HG02763 (cell line): ENCODE measurements at regions not wholly inside any gene's neighbourhood (a gene's known extent, or its start where the extent isn't known, plus 50 kb on each side); places are given as distances from the start of the nearest gene placed in this dataset.

ENCODE experiments used
- ATAC-seq: cut with Tn5 transposase; IDR thresholded peaks from one replicate; pipeline ENCODE4 v1.9.1; 2021; ENCODE audit warnings: mild to moderate bottlenecking, moderate library complexity; ENCODE audit not compliant: unreplicated experiment

DNA sequence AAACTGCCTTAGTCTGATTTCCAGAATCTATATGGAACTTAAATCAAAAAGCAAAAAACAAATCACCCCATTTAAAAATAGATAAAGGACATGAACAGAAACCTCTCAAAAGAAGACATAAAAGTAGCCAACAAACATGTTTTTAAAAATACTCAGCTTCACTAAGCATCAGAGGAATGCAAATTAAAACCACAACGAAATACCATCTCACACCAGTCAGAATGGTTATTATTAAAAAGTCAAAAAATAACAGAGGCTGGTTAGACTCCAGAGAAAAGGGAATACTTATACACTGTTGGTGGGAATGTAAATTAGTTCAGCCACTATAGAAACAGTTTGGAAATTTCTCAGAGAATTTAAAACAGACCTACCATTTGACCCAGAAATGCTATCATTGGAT is 367.9 kb downstream of the ZIC4 start:
- no peak for ATAC-seq

GRCh38 chr3:147034359-147034758 is 372.0 kb downstream of the ZIC4 start:
- no peak for ATAC-seq

- ATAC-seq = no peak
Observed at GRCh38 chr3:147030274-147030673, 376.1 kb downstream of the ZIC4 start.

GRCh38 chr3:147015334-147015733 is 391.0 kb downstream of the ZIC4 start:
- no peak for ATAC-seq

DNA sequence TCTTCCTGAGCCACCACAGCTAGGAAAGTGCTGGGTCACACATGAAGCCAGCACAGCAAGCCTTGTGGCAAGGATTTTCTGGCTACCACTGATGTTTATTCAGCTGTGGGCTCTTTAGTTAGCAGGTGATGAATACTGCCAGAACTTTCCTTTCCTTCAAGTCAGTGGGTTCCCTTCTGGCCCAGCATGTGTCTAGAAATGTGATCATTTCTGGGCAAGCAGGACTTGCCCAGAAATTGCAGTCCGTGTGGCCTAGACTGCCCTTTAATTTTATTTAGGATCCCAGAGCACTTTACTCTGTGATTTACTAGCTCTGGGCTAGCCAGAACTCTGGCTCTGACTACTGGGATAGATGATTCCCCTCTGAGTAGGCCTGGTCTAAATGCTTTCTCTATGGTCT is 397.5 kb downstream of the ZIC4 start:
- ATAC-seq = no peak

DNA sequence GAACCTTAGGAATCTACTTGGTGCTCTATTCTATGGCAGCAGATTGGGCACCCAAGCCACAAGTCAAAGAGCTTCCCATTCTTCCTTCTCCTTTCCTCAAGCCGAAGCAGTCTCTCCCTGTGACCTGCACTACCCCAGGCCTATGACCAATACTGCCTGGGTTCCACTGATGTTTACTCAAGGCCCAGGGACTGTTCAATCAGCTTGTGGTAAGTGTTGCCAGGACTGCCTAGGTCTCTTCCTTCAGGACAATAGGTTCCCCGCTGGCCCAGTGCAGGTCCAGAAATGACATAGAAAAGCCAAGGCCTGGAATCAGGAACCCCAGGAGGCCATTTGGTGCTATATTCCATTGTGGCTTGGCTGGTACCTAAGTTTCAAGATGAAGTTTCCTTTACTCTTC is 397.9 kb downstream of the ZIC4 start:
- ATAC-seq = no peak

- no peak for ATAC-seq
Observed at GRCh38 chr3:147007736-147008245, 398.6 kb downstream of the ZIC4 start.

GRCh38 chr3:147002721-147003120 is 397.6 kb upstream of the PLSCR5 start:
- no peak for ATAC-seq

GRCh38 chr3:147000274-147000673 is 395.1 kb upstream of the PLSCR5 start:
- ATAC-seq = no peak

- ATAC-seq = no peak
Observed at GRCh38 chr3:146991907-146992306, 386.8 kb upstream of the PLSCR5 start.

DNA sequence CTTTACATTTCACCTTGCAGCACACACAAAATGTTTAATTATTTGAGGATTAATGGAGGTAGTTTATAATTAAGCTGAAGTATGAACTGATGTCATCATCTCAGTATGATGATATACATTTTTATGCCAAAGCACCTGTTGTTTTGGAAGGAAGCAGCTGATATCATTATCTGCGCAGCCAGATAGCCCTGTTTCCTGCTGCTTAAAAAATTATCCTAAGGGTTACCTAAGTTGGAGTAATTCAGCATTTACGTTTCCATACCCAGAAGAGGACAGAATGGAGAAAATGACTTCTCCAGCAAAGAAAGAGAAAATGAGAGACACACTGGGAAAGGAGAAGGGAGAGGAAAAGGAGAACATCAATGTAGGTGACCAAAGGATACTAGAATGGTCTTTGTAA is 370.3 kb upstream of the PLSCR5 start:
- ATAC-seq = no peak

- no peak for ATAC-seq
Observed at GRCh38 chr3:146975032-146975431, 369.9 kb upstream of the PLSCR5 start.

- ATAC-seq = no peak
Observed at GRCh38 chr3:146974001-146974400, 368.9 kb upstream of the PLSCR5 start.

DNA sequence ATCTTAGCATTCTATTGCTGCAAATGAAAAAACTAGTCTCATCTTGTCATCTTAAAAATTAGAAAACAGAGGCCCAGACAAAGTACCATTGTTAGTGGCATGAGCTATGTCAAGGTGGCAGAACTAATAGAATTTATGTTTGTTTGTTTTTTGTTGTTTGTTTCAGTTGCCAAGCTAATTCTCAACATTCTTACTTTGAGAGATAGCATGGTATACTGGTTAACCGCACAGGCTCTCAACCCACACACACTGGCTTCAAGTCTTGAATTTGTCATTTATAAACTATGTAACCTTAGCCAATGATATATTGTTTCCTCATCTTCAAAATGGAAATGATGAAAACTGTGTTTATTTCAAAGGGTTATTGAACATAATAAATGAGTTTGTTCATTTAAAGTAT is 367.6 kb upstream of the PLSCR5 start:
- ATAC-seq = no peak

- no peak for ATAC-seq
Observed at GRCh38 chr3:146970236-146970635, 365.1 kb upstream of the PLSCR5 start.

- no peak for ATAC-seq
Observed at GRCh38 chr3:146969356-146969755, 364.2 kb upstream of the PLSCR5 start.

DNA sequence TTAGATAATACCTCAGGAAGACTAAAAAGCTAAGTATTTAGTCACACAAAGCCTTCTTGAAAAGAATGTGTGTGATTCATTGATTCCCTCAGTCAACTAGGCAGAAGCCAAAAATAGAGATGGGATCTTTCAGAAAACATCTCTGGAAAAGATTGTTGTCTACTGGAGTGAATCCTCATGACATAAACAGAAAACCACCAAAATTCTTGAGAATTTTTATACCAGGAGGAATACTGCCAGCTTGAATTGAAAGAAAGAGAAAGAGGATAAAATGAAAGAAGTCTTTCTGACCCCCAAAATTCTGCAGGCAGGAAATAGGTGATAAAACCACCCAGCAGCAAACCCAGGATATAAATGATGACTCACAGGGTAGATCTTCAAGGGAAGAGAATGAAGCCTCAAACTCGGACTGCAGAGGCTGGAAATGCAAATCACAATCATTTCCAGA is 363.1 kb upstream of the PLSCR5 start:
- no peak for ATAC-seq

DNA sequence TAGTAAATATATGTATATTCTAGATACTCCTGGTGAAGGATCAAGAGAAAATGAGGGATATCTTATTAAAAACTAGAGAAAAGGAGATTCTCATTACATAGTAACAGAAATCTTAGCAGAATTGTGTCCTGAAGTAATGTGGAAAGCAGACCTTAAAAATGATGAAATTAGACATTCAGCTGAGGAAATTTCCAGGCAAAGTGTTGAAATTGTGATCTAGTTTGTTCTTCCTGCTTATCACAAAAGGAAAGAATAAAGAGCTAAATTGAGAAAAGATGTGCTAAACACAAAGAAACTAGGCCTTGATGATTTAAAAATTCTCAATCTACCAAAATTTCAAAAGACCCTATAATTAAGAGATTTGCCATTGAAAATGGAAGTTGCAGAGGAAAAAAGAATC is 362.6 kb upstream of the PLSCR5 start:
- no peak for ATAC-seq

- no peak for ATAC-seq
Observed at GRCh38 chr3:146966124-146966523, 361.0 kb upstream of the PLSCR5 start.

DNA sequence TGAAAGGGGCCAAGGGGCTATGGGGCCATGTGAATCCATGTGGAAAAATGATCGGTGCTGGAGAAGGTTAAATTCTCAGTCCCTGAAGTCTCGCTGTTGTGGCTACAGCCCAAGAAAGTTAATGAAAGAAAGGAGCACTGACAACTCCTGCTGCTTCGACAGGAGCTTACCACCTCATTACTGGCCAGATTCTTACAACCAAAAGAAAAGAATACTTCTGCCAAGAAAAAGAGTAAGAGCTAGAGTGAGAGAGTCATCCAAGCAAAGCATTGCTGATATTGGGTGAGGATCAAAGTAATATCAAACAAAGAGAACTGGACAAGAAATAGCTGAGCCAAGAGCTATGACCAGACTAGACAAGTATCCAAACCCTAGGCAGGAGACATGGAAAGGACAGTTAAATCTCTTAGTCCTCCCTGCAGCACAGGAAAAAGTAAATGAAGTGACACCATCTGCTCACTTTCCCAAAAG is 348.4 kb upstream of the PLSCR5 start:
- ATAC-seq = no peak

DNA sequence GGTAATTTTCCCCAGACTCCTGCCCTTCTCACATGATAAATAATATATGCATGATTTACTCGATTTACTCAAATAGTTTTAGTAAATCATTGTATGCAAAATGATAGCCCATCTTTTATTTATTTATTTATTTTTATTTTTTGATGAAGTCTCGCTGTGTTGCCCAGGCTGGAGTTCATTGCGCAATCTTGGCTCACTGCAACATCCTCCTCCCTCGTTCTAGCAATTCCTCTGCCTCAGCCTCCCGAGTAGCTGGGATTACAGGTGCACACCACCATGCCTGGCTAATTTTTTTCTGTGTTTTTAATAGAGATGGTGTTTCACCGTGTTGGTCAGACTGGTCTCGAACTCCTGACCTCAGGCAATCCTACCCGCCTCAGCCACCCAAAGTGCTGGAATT is 343.8 kb upstream of the PLSCR5 start:
- ATAC-seq = no peak

DNA sequence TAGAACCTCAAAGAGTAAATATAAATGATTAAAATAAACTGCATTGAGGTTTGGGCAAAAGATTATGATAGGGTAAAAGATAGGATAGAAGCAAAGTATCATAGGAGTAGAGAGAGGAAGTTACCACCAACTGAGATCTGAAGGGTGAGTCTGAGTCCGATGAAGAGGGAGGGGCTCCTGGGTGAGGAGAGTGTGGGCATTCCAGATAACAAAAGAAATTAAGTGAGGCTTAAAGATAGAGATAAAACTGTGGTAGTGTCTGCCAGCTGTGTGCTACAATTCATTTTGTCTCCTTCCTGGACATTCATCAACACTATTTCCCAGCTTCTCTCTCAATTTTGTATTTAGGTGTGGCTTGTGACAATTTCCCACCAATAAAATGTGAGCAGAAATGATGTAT is 343.0 kb upstream of the PLSCR5 start:
- no peak for ATAC-seq

DNA sequence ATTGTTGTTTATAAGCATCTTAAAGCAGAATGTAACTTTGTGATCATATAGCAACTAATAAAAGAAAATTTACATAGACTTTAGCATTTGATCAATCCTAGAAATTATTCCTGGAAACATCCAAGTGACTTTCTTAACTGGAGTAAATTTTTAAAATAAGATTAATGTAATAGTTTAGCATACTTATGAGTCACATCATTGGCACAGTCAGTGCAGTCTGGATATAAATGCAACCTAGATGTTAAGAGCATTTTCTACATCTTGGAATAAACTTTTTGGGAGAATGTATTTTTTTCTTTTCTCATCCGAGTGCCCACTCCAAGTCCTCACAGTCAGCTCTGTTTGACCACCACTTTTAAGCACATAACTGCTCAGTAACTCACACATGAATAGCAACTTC is 324.6 kb upstream of the PLSCR5 start:
- no peak for ATAC-seq
